GM12878 (cell line): ENCODE measurements at regions not wholly inside any gene's neighbourhood (a gene's known extent, or its start where the extent isn't known, plus 50 kb on each side); places are given as distances from the start of the nearest gene placed in this dataset.

ENCODE experiments used
- EED ChIP-seq: sonication (generic); IDR thresholded peaks from 2 replicates; pipeline ENCODE4 v1.6.1; 2016; ENCODE audit warnings: antibody characterized with exemption, low read depth
- ETV6 ChIP-seq, 2 experiments: fragments of 450-650 bp in 1 of 2; IDR thresholded peaks in 1 of 2; conservative IDR thresholded peaks in 1 of 2; 2 replicates each; pipeline ENCODE4 v1.6.1; 2014; ENCODE audit warnings: antibody characterized with exemption in 1 of 2, borderline replicate concordance in 1 of 2, low read depth in 1 of 2, mild to moderate bottlenecking in 1 of 2, moderate library complexity in 1 of 2
- HDAC2 ChIP-seq: fragments of 200-600 bp; sonication (generic); IDR thresholded peaks from 2 replicates; pipeline ENCODE4 v1.6.1; 2017
- HDGF ChIP-seq: fragments of 450-650 bp; IDR thresholded peaks from 2 replicates; pipeline ENCODE4 v1.6.1; 2016; ENCODE audit warnings: antibody characterized with exemption
- IKZF1 ChIP-seq: fragments of 450-650 bp; conservative IDR thresholded peaks from 2 replicates; pipeline ENCODE4 v1.6.1; 2017; ENCODE audit warnings: antibody characterized with exemption, mild to moderate bottlenecking
- JUNB ChIP-seq: IDR thresholded peaks from 2 replicates; pipeline ENCODE4 v1.6.1; 2016; ENCODE audit warnings: antibody characterized with exemption, mild to moderate bottlenecking
- MLLT1 ChIP-seq: fragments of 450-650 bp; IDR thresholded peaks from 2 replicates; pipeline ENCODE4 v1.6.1; 2016; ENCODE audit warnings: mild to moderate bottlenecking
- MTA3 ChIP-seq: IDR thresholded peaks from 2 replicates; pipeline ENCODE4 v1.6.1; 2012; ENCODE audit warnings: low read length, inconsistent platforms, borderline replicate concordance
- MYB ChIP-seq: fragments of 150-350 bp; IDR thresholded peaks from 2 replicates; pipeline ENCODE4 v1.6.1; 2014; ENCODE audit warnings: mild to moderate bottlenecking, low read depth, low read length, borderline replicate concordance
- NFYB ChIP-seq: IDR thresholded peaks from 2 replicates; pipeline ENCODE4 v1.6.1; 2011; ENCODE audit warnings: low read depth, mild to moderate bottlenecking, low read length, improper control_type of control experiment, moderate library complexity; ENCODE audit not compliant: insufficient read depth
- RELA ChIP-seq: fragments of 450-650 bp; IDR thresholded peaks from 2 replicates; pipeline ENCODE4 v1.8.0; 2014; ENCODE audit warnings: borderline replicate concordance; ENCODE audit not compliant: partially characterized antibody
- RUNX3 ChIP-seq: IDR thresholded peaks from 2 replicates; pipeline ENCODE4 v1.6.1; 2012; ENCODE audit warnings: low read length, inconsistent platforms
- ZNF622 ChIP-seq: fragments of 450-650 bp; IDR thresholded peaks from 2 replicates; pipeline ENCODE4 v1.6.1; 2017; ENCODE audit warnings: mild to moderate bottlenecking, inconsistent platforms
- TF ChIP-seq, protein P1 (sequence below): fragments of 450-650 bp; IDR thresholded peaks from 2 replicates; pipeline ENCODE4 v1.6.1; 2017; ENCODE audit warnings: mild to moderate bottlenecking, moderate library complexity
- TF ChIP-seq, protein P2 (sequence below): IDR thresholded peaks from 2 replicates; pipeline ENCODE4 v1.6.1; 2011; ENCODE audit warnings: borderline replicate concordance, low read depth, mild to moderate bottlenecking, moderate library complexity, low read length; ENCODE audit not compliant: insufficient read depth, poor library complexity, severe bottlenecking
- TF ChIP-seq, protein P3 (sequence below): IDR thresholded peaks from 2 replicates; pipeline ENCODE4 v1.6.1; 2012; ENCODE audit warnings: low read depth, low read length, improper control_type of control experiment
- TF ChIP-seq, protein P4 (sequence below): fragments of 450-650 bp; formaldehyde crosslinking; IDR thresholded peaks from 2 replicates; pipeline ENCODE4 v1.4.0; 2020; ENCODE audit warnings: mild to moderate bottlenecking, moderate library complexity
- TF ChIP-seq, protein P5 (sequence below): fragments of 450-650 bp; IDR thresholded peaks from 2 replicates; pipeline ENCODE4 v1.6.1; 2017; ENCODE audit warnings: borderline replicate concordance

- peak; percentile 58; the same call in 1 of the 2 replicates for TF ChIP-seq IKZF1
- no peak for TF ChIP-seq ETV6 (conservative IDR thresholded peaks at IDR 0.05 in 1 of 2, IDR thresholded peaks at IDR 0.05 in 1 of 2; ENCODE audit: borderline replicate concordance in 1 of 2, low read depth in 1 of 2)
- TF ChIP-seq, protein P1, sequence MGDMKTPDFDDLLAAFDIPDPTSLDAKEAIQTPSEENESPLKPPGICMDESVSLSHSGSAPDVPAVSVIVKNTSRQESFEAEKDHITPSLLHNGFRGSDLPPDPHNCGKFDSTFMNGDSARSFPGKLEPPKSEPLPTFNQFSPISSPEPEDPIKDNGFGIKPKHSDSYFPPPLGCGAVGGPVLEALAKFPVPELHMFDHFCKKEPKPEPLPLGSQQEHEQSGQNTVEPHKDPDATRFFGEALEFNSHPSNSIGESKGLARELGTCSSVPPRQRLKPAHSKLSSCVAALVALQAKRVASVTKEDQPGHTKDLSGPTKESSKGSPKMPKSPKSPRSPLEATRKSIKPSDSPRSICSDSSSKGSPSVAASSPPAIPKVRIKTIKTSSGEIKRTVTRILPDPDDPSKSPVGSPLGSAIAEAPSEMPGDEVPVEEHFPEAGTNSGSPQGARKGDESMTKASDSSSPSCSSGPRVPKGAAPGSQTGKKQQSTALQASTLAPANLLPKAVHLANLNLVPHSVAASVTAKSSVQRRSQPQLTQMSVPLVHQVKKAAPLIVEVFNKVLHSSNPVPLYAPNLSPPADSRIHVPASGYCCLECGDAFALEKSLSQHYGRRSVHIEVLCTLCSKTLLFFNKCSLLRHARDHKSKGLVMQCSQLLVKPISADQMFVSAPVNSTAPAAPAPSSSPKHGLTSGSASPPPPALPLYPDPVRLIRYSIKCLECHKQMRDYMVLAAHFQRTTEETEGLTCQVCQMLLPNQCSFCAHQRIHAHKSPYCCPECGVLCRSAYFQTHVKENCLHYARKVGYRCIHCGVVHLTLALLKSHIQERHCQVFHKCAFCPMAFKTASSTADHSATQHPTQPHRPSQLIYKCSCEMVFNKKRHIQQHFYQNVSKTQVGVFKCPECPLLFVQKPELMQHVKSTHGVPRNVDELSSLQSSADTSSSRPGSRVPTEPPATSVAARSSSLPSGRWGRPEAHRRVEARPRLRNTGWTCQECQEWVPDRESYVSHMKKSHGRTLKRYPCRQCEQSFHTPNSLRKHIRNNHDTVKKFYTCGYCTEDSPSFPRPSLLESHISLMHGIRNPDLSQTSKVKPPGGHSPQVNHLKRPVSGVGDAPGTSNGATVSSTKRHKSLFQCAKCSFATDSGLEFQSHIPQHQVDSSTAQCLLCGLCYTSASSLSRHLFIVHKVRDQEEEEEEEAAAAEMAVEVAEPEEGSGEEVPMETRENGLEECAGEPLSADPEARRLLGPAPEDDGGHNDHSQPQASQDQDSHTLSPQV: no peak
- TF ChIP-seq RUNX3: no peak
- no peak for TF ChIP-seq HDGF
- TF ChIP-seq JUNB: no peak
- no peak for TF ChIP-seq HDAC2
- TF ChIP-seq, protein P2, sequence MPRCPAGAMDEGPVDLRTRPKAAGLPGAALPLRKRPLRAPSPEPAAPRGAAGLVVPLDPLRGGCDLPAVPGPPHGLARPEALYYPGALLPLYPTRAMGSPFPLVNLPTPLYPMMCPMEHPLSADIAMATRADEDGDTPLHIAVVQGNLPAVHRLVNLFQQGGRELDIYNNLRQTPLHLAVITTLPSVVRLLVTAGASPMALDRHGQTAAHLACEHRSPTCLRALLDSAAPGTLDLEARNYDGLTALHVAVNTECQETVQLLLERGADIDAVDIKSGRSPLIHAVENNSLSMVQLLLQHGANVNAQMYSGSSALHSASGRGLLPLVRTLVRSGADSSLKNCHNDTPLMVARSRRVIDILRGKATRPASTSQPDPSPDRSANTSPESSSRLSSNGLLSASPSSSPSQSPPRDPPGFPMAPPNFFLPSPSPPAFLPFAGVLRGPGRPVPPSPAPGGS: no peak
- peak; percentile 55 for TF ChIP-seq EED
- TF ChIP-seq MYB: no peak
- TF ChIP-seq, protein P3, sequence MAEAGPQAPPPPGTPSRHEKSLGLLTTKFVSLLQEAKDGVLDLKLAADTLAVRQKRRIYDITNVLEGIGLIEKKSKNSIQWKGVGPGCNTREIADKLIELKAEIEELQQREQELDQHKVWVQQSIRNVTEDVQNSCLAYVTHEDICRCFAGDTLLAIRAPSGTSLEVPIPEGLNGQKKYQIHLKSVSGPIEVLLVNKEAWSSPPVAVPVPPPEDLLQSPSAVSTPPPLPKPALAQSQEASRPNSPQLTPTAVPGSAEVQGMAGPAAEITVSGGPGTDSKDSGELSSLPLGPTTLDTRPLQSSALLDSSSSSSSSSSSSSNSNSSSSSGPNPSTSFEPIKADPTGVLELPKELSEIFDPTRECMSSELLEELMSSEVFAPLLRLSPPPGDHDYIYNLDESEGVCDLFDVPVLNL: no peak
- TF ChIP-seq, protein P4, sequence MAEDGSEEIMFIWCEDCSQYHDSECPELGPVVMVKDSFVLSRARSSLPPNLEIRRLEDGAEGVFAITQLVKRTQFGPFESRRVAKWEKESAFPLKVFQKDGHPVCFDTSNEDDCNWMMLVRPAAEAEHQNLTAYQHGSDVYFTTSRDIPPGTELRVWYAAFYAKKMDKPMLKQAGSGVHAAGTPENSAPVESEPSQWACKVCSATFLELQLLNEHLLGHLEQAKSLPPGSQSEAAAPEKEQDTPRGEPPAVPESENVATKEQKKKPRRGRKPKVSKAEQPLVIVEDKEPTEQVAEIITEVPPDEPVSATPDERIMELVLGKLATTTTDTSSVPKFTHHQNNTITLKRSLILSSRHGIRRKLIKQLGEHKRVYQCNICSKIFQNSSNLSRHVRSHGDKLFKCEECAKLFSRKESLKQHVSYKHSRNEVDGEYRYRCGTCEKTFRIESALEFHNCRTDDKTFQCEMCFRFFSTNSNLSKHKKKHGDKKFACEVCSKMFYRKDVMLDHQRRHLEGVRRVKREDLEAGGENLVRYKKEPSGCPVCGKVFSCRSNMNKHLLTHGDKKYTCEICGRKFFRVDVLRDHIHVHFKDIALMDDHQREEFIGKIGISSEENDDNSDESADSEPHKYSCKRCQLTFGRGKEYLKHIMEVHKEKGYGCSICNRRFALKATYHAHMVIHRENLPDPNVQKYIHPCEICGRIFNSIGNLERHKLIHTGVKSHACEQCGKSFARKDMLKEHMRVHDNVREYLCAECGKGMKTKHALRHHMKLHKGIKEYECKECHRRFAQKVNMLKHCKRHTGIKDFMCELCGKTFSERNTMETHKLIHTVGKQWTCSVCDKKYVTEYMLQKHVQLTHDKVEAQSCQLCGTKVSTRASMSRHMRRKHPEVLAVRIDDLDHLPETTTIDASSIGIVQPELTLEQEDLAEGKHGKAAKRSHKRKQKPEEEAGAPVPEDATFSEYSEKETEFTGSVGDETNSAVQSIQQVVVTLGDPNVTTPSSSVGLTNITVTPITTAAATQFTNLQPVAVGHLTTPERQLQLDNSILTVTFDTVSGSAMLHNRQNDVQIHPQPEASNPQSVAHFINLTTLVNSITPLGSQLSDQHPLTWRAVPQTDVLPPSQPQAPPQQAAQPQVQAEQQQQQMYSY (CRISPR knock-in tag): no peak
- TF ChIP-seq ZNF622: no peak
- no peak for TF ChIP-seq RELA
- no peak for TF ChIP-seq NFYB
- TF ChIP-seq MLLT1: no peak
- TF ChIP-seq MTA3: no peak
- TF ChIP-seq, protein P5, sequence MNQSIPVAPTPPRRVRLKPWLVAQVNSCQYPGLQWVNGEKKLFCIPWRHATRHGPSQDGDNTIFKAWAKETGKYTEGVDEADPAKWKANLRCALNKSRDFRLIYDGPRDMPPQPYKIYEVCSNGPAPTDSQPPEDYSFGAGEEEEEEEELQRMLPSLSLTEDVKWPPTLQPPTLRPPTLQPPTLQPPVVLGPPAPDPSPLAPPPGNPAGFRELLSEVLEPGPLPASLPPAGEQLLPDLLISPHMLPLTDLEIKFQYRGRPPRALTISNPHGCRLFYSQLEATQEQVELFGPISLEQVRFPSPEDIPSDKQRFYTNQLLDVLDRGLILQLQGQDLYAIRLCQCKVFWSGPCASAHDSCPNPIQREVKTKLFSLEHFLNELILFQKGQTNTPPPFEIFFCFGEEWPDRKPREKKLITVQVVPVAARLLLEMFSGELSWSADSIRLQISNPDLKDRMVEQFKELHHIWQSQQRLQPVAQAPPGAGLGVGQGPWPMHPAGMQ: no peak
Observed at GRCh38 chr5:54401515-54401914, 54.0 kb upstream of the HSPB3 start (continued).
